ENCODE measurements at regions not wholly inside any gene's neighbourhood (a gene's known extent, or its start where the extent isn't known, plus 50 kb on each side); places are given as distances from the start of the nearest gene placed in this dataset.

- TF ChIP-seq EZH2 (IDR thresholded peaks at IDR 0.05; ENCODE audit: borderline replicate concordance, low read length) = no peak
- no peak for TF ChIP-seq CTCF (IDR thresholded peaks at IDR 0.05; ENCODE audit: low read length)
These were observed 299.1 kb downstream of the BTG1 start for GRCh38 chr12:91846466-91847055.
